ENCODE measurements at regions not wholly inside any gene's neighbourhood (a gene's known extent, or its start where the extent isn't known, plus 50 kb on each side); places are given as distances from the start of the nearest gene placed in this dataset.
"Not testable (repeated sequence)": the region's sequence is repeated elsewhere in the genome, so short reads cannot be mapped to it uniquely, and the experiment has no call there.

DNA sequence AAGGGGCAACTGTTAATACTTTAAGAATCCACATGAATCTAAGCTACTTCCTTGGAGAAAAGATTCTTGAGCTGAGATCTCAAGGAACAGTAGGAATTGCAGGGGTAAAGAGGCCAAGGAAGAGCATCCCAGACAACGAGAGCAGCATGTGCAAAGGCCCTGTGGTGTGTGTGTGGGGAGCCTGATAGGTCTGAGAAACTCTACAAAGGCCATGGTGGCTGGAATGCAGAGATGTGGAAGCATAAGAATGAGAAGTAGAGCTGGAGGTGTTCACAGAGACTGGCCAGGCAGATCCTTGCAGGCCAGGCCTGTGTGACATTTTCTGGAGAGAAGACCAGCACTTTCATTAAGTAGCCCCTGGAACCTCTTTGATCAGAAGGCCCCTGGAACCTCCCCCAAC lies 105.8 kb upstream of the GRK3 start:
- DNase-seq (ENCODE audit: low spot score) = not testable (repeated sequence)

- not testable (repeated sequence) for DNase-seq (ENCODE audit: low spot score)
Observed at GRCh38 chr22:25460682-25461081, 103.8 kb upstream of the GRK3 start.

GRCh38 chr22:25461301-25461700 lies 103.2 kb upstream of the GRK3 start:
- no peak for DNase-seq (ENCODE audit: low spot score)

- peak; percentile 76 for DNase-seq (ENCODE audit: low spot score)
Observed at GRCh38 chr22:25462474-25463346, 101.8 kb upstream of the GRK3 start.

GRCh38 chr22:25463347-25463628 lies 101.2 kb upstream of the GRK3 start:
- not testable (repeated sequence) for DNase-seq (ENCODE audit: low spot score)

- DNase-seq (ENCODE audit: low spot score) = not testable (repeated sequence)
Observed at GRCh38 chr22:25464326-25464725, 100.1 kb upstream of the GRK3 start.

- no peak for DNase-seq (ENCODE audit: low spot score)
Observed at GRCh38 chr22:25465949-25466348, 98.5 kb upstream of the GRK3 start.

DNA sequence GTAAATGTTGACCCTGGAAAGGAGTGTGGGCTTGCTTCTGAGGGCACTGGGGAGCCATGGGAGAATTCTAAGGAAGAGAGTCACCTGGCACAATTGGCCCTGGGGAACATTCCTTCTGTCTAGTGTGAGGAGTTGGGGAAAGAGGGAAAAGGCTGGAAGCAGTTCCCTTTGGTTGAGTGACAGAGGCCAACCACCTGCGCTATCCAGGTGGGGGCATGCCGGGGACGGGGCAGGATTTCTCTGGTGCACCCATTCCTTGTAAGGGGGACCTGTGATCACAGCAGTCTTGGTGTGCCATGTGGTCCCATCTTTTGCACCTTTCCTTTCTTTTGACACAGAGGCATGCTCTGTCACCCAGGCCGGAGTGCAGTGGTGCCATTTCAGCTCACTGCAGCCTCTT lies 92.1 kb upstream of the GRK3 start:
- no peak for DNase-seq (ENCODE audit: low spot score)

- no peak for DNase-seq (ENCODE audit: low spot score)
Observed at GRCh38 chr22:25475257-25476022, 89.0 kb upstream of the GRK3 start.

DNA sequence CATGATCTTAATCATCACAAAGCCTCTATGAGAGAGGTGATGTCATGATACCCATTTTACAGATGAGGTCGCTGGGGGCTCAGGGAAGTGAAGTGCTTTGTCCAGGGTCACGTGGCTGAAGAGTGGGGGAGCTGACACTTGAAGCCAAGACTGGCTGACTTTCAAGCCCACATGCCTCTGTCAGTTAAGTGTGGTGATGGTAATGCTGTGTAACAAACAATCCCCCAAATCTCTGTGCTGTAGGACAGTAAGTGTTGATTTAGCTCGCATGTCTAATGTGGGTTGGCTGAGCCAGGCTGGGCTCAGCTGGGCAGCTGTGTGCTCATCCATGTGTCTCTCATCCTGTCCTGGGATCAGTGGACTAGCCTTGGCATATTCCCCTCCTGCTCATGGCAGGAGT lies 87.1 kb upstream of the GRK3 start:
- DNase-seq (ENCODE audit: low spot score) = no peak

DNA sequence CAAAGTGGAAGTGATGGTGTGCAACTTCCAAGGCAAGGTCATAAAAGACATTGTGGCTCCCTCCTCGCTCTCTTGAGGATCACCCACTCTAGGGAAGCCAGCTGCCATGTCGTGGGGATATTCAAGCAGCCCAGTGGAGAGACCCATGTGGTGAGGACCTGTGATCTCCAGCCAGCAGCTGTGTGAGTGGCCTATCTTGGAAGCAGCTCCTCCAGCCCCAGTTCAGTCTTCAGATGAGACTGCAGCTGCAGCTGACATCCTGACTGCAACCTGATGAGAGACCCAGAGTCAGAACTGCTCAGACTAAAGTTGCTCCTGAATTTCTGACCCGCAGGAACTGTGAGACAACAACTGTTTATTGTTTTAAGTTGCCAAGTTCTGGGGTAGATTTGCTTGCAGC lies 86.4 kb upstream of the GRK3 start:
- no peak for DNase-seq (ENCODE audit: low spot score)

GRCh38 chr22:25478528-25478927 lies 85.9 kb upstream of the GRK3 start:
- DNase-seq (ENCODE audit: low spot score) = no peak

GRCh38 chr22:25480868-25481267 lies 83.6 kb upstream of the GRK3 start:
- DNase-seq (ENCODE audit: low spot score) = not testable (repeated sequence)

DNA sequence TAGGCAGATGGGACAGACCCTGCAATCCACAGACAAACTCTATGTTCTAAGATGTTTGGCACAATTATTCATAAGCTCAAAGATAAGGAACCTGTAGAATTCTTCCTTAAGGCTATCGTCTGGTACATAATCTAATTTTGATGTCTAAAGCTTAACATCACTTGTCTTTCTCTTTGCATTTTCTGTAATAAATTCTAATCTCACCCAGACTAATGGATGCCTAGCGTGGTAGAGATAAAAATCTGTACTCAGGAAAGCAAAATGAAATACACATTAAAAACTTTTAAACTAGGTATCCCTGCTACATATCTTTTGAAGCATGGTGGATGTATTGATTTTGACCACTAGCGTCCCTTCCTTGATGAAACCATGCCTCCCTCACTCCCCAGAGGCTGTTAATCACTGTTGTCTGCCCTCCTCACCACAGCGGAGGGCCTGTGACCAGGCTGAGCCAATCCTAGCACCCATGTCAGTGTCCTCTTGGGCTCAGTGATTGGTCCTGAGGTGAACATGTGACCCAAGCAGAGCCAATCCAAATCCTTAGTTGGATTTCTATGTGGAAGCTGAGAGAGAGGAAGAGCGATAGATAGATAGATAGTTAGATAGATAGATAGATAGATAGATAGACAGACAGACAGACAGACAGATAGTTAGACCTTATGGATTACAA lies 82.2 kb upstream of the GRK3 start:
- no peak for DNase-seq (ENCODE audit: low spot score)

DNA sequence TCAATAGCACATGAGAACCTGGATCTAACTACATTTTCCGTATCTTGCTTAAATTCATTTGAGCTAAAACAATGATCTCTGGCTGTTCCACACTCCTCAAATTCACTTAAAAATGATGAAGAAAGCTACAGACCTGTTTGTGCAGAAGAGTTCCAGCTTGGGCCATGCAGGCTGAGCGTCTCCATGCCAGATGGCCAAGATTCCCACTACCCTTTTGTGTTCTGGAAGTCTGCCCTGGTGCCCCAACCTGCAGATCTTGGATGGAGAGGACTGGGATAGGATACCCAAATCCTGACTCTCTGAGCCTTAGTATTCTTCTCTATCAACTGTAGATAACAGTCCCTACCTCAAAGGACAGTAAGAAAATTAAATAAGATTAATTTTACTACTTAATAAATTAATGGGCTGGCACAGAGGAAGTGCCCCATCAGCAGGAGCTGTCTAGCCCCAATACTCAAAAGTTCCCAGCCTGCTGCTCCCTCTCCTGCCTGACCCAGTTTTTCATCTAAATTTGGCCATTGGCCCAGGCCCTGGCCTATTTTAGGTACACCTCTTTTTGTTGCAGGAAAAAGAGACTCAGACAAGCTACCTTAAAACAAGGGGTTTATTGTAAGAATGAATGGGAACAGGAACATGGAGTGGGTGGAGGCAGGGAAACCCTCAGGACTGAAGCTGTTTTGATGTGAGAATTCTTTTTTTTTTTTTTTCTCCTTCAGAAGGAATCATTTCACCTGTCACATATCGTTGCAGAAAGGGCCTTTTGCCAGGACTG lies 81.4 kb upstream of the GRK3 start:
- DNase-seq (ENCODE audit: low spot score) = no peak

DNA sequence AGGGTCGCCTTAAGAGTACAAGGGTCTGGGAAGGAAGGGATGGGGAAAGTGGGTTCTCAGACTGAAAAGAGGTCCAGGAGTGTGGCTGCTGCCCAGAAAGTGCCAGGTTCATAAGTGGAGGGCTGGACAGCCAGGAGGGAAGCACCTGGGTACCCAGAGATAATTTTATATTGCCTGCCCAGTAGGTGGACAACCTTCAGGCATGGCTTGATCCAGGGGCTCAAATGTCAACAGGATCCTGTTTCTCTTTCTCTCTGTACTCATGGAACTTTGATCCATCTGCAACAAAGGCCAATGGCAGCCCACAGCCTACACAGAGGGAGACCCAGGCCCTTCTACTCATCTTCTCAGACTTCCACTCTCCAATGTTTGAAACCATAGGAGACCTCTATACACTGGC lies 80.5 kb upstream of the GRK3 start:
- no peak for DNase-seq (ENCODE audit: low spot score)

DNA sequence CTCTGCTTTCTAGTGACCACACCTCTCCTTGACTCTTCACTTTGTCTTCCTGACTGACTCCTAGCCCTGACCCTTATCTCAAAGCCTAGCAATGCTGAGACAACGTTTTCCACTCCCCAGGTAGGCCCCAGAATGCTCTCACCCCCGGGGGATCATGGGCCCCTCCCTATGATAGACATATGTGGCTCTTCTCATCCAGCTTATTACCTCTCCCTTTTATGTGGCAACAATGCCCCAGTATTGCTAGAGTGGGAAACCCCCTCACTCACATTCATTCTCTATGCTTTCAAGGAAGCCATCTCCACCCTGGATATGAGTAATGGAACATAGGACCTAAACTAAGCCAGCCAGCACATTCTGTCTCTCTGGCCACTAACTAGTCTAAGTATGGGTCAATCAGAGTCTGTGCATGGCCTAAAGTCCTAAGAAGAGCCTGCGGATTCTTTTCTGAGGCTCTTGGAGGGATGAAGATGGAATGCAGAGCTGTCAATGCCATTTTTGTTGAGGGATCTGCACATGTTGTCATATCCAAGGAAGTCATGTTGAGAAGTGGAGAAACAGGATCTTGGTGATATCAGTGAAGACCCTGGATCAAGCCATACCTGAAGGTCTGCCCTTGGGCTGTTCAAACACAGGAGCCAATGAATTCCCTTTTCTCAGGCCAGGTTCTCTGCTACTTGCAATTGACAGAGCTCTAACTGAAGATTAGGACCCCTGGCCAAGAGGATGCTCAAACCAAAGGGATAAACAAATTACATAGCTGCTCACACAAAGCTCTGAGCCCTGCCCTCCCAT lies 79.8 kb upstream of the GRK3 start:
- DNase-seq (ENCODE audit: low spot score) = no peak

DNA sequence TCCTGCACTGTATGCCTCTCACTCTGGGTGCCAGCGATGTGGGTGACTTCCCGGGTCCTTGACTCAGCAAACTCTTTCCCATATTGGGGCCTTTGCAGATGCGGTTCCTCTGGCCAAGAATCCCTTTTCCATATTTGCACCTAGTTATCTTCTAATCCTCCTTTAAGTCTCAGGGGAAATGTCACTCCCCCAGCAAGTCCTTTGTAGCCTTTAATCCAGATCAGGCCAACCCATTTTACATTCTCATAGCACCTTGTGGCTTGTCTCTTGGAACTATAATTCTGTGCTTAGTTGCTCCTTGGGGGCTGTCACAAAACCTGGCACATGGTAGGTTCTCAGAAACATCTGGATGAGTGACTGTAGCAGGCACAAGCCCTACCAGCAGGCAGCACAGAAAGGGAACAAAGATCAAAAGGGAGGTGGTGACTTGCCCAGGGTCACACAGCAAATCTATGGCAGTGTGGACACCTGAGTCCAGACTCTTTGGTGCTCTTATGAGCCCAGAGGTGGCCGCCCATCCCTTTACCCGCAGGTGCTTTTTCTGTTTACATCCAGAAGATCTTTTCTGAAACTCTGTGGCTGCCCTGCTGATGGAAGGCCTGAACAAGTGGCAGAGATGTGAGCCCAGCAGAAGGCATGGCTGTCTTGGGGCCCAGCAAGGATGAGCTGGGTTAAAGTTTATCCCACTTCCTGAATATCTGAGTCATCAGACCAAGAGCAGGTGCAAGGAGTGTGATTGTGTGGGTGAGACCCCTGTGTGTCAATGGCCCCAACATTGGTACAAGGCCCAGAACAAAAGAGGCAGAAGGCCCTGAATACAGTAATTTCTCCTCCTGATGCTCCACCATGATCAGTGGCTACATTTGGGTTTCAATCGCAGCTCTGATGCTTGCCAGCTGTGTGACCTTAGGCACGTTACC lies 78.6 kb upstream of the GRK3 start:
- no peak for DNase-seq (ENCODE audit: low spot score)

DNA sequence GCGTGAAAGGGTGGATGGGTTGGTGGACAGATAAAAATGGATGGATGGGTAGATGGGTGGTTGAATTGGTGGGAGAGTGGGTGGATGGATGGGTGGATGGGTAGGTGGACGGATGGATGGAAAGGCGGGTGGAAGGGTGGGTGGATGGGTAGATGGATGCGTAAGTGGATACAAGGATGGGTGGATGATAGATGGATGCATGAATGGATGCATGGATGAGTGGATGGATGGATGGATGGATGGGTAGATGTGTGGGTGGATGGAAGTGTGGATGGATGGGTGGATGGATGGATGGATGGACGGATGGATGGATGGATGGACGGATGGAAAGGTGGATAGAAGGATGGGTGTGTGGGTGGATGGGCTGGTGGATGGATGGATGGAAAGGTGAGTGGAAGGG lies 77.0 kb upstream of the GRK3 start:
- DNase-seq (ENCODE audit: low spot score) = no peak

Measured in hematopoietic multipotent progenitor cell treated with erythropoietin and hydrocortisone succinate and interleukin-3 and kit ligand, for 17 days (in vitro differentiated cells).